Esophagus squamous epithelium (tissue), 5 donors: ENCODE measurements at regions not wholly inside any gene's neighbourhood (a gene's known extent, or its start where the extent isn't known, plus 50 kb on each side); places are given as distances from the start of the nearest gene placed in this dataset.

Source experiments
- DNase-seq: peaks from one replicate; lab custom pipeline; 2025; lab: John Stamatoyannopoulos, UW
- H3K27ac ChIP-seq, 4 donors: fragments of 200-600 bp; sonication (generic); one replicate each; pipeline ENCODE4 v1.5.1; 2016 to 2019; ENCODE audit warnings: mild to moderate bottlenecking in 1 of 4
- H3K27me3 ChIP-seq, 4 donors: fragments of 200-600 bp; sonication (generic); 1 replicate in 3 of 4; 2 replicates in 1 of 4; pipeline versions ENCODE4 v1.5.1 to v1.6.0; 2017 to 2021; ENCODE audit warnings: antibody characterized with exemption in 1 of 4
- H3K36me3 ChIP-seq, 3 donors: fragments of 200-600 bp; sonication (generic); one replicate each; pipeline ENCODE4 v1.5.1; 2016 to 2019
- H3K4me1 ChIP-seq, 3 donors: fragments of 200-600 bp; sonication (generic); one replicate each; pipeline ENCODE4 v1.5.1; 2017 to 2019
- H3K4me3 ChIP-seq, 4 donors: fragments of 200-600 bp; sonication (generic); 1 replicate in 3 of 4; 2 replicates in 1 of 4; pipeline ENCODE4 v1.5.1; 2016 to 2019; ENCODE audit warnings: mild to moderate bottlenecking in 2 of 4, moderate library complexity in 1 of 4
- H3K9me3 ChIP-seq, 3 donors: fragments of 200-600 bp; sonication (generic); one replicate each; pipeline ENCODE4 v1.5.1; 2016 to 2019
- CTCF ChIP-seq, 6 experiments: fragments of 450-650 bp in 4 of 6; fragments of 200-600 bp in 2 of 6; sonication (generic) in 2 of 6; IDR thresholded peaks; one replicate each; pipeline ENCODE4 v1.5.1; 2016 to 2019; ENCODE audit warnings: antibody characterized with exemption in 6 of 6, mild to moderate bottlenecking in 4 of 6, moderate library complexity in 4 of 6
- POLR2A ChIP-seq, 4 donors: fragments of 450-650 bp; IDR thresholded peaks; one replicate each; pipeline ENCODE4 v1.6.1; 2017; ENCODE audit warnings: antibody characterized with exemption in 4 of 4, mild to moderate bottlenecking in 4 of 4, moderate library complexity in 3 of 4
- WGBS, 2 donors: methylation state at CpG; one replicate each; pipeline ENCODE4 v1.1.5; 2018; 5-methylcytosine and 5-hydroxymethylcytosine counted together
- intact Hi-C: fragments of 100-400 bp; cut with DNase I; formaldehyde crosslinking; loops from one replicate; pipeline ENCODE4 v1.15.0; 2022
- donor health status: DM: yes; HTN: yes; CAD: no.

DNA sequence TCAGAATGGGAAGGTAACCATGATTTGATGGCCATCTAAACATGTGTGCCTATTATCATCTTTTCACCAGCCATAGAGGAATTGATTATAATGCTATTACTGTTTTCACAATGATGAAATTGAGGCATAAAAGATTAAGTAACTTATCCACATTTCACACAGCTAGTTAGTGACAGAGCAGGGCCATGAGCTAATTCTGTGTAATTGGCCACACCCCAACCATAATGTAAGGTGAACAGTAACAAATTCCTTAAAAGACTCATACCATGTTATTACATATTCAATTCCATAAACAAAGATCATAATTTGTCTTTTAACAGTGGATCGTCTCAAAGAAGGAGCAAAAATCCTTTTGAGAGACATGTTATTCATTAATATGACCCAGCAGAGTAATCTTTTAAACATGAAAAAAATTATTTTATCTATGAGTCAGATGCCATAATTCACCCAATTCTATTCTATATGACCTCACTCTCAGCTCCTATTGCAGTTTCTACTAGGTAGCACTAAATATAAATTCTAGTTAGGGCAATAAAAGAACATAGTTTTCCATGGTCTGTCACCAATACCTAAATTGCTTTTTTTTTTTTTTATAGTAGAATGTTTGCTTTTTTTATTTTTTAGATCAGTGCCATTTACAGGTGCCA, 475.8 kb upstream of the SLC39A10 start:
- DNase-seq = no peak
- intact Hi-C loops = no loop called here
- H3K4me1 ChIP-seq = no peaks in the 10 kb centered on the region
- WGBS, 2 donors = 71 to 78% methylated on average over 1 of the region's 1 CpG
- H3K9me3 ChIP-seq = no peaks in the 10 kb centered on the region
- no peak for TF ChIP-seq POLR2A (IDR thresholded peaks at IDR 0.05)
- no peak for TF ChIP-seq CTCF (IDR thresholded peaks at IDR 0.05)
- no peaks in the 10 kb centered on the region for H3K27me3 ChIP-seq
- H3K36me3 ChIP-seq = no peaks in the 10 kb centered on the region
- H3K27ac ChIP-seq = no peak overlapping the region
- H3K4me3 ChIP-seq = no peak overlapping the region

DNA sequence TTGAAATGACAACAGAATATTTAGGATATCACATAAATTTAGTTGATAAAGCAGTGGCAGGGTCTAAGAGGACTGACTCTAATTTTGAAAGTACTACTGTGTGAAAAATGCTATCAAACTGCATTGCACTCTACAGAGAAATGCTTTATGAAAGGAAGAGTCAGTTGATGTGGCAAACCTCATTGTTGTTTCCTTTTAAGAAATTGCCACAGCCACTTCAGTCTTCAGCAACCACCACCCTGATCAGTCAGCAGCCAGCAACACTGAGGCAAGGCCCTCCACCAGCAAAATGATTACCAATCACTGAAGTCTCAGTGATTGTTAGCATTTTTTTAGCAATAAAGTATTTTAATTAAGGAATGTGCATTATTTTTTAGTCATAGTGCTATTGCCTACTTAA, 488.7 kb upstream of the SLC39A10 start:
- Histone ChIP-seq H3K27ac (no peak overlapping the region), H3K9me3 (no peaks in the 10 kb centered on the region), H3K4me1 (no peaks in the 10 kb centered on the region), H3K4me3 (no peak overlapping the region), H3K36me3 (no peaks in the 10 kb centered on the region), H3K27me3 (no peaks in the 10 kb centered on the region)
- intact Hi-C loops = no loop called here
- TF ChIP-seq CTCF (IDR thresholded peaks at IDR 0.05) = no peak
- DNase-seq = no peak

- Histone ChIP-seq H3K4me1 (no peaks in the 10 kb centered on the region), H3K9me3 (no peaks in the 10 kb centered on the region), H3K36me3 (no peaks in the 10 kb centered on the region), H3K27ac (no peak overlapping the region), H3K4me3 (no peak overlapping the region), H3K27me3 (no peaks in the 10 kb centered on the region)
- DNase-seq = no peak
- WGBS, 2 donors = 30 to 49% methylated on average over 2 of the region's 2 CpGs
- TF ChIP-seq POLR2A (IDR thresholded peaks at IDR 0.05) (no peak), CTCF (IDR thresholded peaks at IDR 0.05) (no peak)
- intact Hi-C loops = no loop called here
These were observed 492.1 kb upstream of the SLC39A10 start for GRCh38 chr2:195164930-195165329.

GRCh38 chr2:195162918-195163317, 494.1 kb upstream of the SLC39A10 start:
- no peaks in the 10 kb centered on the region for H3K36me3 ChIP-seq
- no peaks in the 10 kb centered on the region for H3K27me3 ChIP-seq
- intact Hi-C loops = no loop called here
- 29 to 34% methylated on average over 3 of the region's 3 CpGs for WGBS, 2 donors
- H3K9me3 ChIP-seq = no peaks in the 10 kb centered on the region
- no peak overlapping the region for H3K4me3 ChIP-seq
- no peak for DNase-seq
- no peak for TF ChIP-seq POLR2A (IDR thresholded peaks at IDR 0.05)
- TF ChIP-seq CTCF (IDR thresholded peaks at IDR 0.05) = no peak
- no peak overlapping the region for H3K27ac ChIP-seq
- no peaks in the 10 kb centered on the region for H3K4me1 ChIP-seq

DNA sequence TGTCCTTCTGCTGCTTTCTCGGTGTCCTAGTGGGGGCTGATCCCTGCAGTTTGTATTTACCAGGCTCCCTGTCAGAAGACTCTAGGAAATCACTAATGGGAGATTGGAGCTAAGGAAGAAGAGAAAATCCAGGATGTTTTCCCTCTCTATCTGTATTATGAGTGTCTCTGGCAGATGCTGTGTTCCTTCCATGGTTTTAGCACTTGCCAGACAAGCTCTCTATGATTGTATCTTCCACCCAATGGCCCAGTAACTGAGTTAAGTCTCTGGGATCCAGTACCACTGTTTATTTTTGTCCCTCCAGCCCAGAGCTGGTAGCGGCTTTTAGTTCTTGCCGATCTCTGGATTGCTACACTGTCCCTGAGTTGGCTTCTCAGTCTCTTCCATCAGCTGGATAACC, 494.8 kb upstream of the SLC39A10 start:
- Histone ChIP-seq H3K36me3 (no peaks in the 10 kb centered on the region), H3K27me3 (no peaks in the 10 kb centered on the region), H3K9me3 (no peaks in the 10 kb centered on the region), H3K4me1 (no peaks in the 10 kb centered on the region), H3K27ac (no peak overlapping the region), H3K4me3 (no peak overlapping the region)
- TF ChIP-seq CTCF (IDR thresholded peaks at IDR 0.05) = no peak
- TF ChIP-seq POLR2A (IDR thresholded peaks at IDR 0.05) = no peak
- intact Hi-C loops = no loop called here
- WGBS, 2 donors = 84 to 91% methylated on average over 3 of the region's 3 CpGs
- DNase-seq = no peak
